ENCODE measurements at regions not wholly inside any gene's neighbourhood (a gene's known extent, or its start where the extent isn't known, plus 50 kb on each side); places are given as distances from the start of the nearest gene placed in this dataset.
A peak's percentile ranks its signal among the peaks of the same experiment; 100 is the strongest.
"Not testable (repeated sequence)": the region's sequence is repeated elsewhere in the genome, so short reads cannot be mapped to it uniquely, and the experiment has no call there.

DNA sequence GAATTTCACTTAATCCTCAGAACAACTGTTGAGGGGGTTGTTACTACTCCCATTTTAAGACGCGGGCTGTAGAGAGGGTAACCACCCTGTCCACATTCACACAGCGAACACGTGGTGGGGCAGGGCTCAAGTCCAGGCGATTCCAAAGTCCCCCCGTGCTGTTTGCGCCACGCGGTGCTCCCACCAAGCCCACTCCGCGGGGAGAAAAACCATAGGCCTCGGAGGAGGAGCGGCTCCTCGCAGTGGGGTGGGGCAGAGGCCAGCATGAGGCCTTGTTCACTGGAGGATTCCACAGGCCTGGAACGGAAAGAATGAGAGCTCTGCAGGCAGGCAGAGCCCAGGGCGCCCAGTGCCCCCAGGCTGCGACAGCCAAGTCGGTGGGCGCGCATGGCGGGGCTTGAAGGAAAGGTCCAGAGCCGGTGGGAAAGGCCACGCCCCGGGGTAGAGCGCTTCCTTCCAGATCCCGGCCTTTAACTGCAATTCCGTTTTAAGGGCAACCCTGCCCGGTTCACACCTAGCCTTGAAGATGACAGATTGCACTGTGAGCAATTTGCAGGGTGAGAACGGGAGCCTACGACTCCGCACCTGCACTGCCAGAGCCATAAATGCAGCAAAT lies 161.8 kb upstream of the TBL1XR1 start:
- no peak overlapping the region for H3K4me3 ChIP-seq (ENCODE audit: low read depth, low read length)
- TF ChIP-seq, protein P1, sequence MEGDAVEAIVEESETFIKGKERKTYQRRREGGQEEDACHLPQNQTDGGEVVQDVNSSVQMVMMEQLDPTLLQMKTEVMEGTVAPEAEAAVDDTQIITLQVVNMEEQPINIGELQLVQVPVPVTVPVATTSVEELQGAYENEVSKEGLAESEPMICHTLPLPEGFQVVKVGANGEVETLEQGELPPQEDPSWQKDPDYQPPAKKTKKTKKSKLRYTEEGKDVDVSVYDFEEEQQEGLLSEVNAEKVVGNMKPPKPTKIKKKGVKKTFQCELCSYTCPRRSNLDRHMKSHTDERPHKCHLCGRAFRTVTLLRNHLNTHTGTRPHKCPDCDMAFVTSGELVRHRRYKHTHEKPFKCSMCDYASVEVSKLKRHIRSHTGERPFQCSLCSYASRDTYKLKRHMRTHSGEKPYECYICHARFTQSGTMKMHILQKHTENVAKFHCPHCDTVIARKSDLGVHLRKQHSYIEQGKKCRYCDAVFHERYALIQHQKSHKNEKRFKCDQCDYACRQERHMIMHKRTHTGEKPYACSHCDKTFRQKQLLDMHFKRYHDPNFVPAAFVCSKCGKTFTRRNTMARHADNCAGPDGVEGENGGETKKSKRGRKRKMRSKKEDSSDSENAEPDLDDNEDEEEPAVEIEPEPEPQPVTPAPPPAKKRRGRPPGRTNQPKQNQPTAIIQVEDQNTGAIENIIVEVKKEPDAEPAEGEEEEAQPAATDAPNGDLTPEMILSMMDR (IDR thresholded peaks at IDR 0.05; ENCODE audit: low read depth, low read length) = no peak
- in situ Hi-C loops (cut with HindIII; ENCODE audit: low sequenced_read_pairs) = no loop called here
- DNase-seq (ENCODE audit: low read depth, low spot score) = peak; percentile 50

DNA sequence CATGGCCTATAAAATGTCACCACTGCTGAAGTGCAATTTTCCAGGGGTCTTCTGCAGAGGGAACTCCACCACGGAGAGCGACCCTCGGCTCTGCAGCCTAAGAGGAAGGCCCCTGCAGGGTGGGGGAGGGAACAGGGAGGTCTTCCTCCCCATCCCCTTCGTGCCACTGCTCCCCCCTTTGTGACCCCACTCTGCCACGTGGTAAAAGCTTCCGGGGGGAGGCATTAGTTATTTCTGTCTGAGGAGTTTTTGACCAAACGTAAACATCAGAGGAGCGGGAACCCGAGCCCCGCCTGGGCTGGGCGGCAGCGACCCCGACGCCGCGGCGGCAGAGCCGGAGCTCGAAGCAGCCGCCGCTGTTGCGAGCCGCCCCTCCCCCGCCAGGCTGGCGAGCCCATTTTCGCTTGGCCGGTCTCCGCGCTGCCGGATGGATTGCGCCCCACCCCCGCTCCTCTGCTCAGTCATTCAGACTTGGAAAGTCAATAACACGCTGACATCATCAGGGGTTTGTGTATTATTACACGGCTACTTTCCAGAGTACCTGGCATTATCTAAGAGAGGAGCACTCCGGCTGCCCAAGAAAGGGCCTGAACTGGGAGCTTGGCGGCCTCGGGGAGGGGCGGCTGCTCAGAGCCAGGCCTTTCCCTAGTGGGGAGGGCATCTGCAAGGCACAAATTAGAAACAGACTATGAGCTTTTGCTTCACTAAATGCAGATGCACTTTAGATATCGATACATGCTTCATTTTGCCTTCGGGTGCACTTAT lies 162.5 kb upstream of the TBL1XR1 start:
- TF ChIP-seq, protein P1 (IDR thresholded peaks at IDR 0.05; ENCODE audit: low read depth, low read length) = no peak
- peak; percentile 99 for DNase-seq (ENCODE audit: low read depth, low spot score)
- in situ Hi-C loops (cut with HindIII; ENCODE audit: low sequenced_read_pairs) = no loop called here
- H3K4me3 ChIP-seq (ENCODE audit: low read depth, low read length) = peak overlapping the region; percentile 13

DNA sequence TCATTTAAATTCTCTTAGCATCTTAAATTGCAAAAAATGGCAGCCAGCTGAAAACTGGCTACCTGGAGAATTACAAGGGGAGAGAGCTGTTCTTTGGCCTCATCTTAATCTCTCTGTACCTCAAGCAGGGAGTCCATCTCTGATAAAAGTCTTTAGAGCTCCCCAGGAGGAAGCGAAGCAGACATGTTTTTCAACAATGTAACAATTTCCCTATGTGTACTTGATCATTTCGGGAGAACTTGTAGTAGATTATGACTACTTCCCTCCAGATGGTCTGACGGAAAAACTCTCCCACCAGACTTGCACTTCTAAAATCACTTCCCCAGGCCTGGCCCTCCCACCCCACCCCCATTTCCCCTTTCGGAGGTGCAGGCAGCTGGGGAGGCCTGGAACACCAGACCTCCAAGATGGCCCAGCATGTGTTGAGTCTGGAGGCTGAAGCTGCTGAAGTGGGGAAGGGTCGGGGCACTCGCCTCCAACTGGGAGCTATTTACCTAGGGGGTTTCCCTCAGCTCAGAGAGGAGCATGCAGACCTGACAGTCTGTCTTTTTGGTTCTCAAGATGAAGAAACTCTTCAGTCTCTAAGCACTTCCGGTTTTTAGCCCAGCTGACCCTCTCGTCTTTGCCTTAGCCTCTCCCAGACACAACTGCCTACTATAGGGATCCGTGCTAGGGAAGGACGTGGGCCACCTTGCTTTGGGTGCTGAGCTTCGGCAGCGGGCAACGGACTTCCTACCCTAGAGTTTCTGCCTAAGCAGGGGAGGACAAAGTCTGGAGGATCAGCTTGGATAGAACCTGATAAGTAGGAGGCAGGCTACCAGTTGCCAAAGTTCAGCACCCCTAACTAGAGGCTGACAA lies 164.0 kb upstream of the TBL1XR1 start:
- no peak overlapping the region for H3K4me3 ChIP-seq (ENCODE audit: low read depth, low read length)
- in situ Hi-C loops (cut with HindIII; ENCODE audit: low sequenced_read_pairs) = no loop called here
- no peak for DNase-seq (ENCODE audit: low read depth, low spot score)
- TF ChIP-seq, protein P1 (IDR thresholded peaks at IDR 0.05; ENCODE audit: low read depth, low read length) = no peak

DNA sequence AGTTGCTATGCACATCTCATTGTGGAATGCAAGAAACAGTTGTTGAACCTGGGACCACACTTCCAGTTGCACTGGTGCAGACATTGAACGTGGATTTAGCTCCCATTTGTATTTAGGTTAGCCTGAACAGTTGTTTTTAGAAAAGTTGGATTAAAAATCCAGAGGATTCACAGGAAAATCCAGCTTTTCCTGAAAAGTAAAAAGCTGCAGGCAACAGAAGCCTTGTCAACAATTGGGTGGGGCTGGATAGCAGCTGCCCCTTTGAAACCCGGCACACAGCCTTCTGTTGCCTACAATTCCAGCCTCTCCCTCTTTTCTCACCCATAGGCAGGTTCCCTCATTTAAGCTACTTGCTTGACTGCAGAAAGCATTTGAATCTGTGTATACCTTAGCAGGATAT lies 165.3 kb upstream of the TBL1XR1 start:
- in situ Hi-C loops (cut with HindIII; ENCODE audit: low sequenced_read_pairs) = no loop called here

DNA sequence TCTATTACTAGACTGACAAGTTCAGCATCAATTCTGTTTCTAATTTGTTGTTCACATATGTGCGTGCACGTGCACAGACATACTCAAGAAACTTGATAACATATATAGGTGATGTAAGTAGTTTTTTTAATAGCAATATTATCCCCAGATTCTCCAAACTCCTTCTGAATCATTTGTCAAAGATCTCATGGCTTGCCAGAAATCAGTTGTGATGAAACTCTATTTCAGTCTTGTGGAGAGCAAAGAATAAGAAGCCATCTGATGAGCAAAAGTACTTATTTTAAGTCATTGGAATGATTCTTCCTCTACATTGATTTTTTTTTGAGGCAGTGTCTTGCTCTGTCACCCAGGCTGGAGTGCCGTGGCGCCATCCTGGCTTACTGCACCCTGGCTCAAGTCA lies 167.0 kb upstream of the TBL1XR1 start:
- in situ Hi-C loops (cut with HindIII; ENCODE audit: low sequenced_read_pairs) = no loop called here
- no peak overlapping the region for H3K4me3 ChIP-seq (ENCODE audit: low read depth, low read length)
- no peak for DNase-seq (ENCODE audit: low read depth, low spot score)
- TF ChIP-seq, protein P1 (IDR thresholded peaks at IDR 0.05; ENCODE audit: low read depth, low read length) = no peak

More for the DNA sequence above, 165.3 kb upstream of the TBL1XR1 start:
- TF ChIP-seq, protein P1 (IDR thresholded peaks at IDR 0.05; ENCODE audit: low read depth, low read length) = no peak
- no peak for DNase-seq (ENCODE audit: low read depth, low spot score)
- no peak overlapping the region for H3K4me3 ChIP-seq (ENCODE audit: low read depth, low read length)

DNA sequence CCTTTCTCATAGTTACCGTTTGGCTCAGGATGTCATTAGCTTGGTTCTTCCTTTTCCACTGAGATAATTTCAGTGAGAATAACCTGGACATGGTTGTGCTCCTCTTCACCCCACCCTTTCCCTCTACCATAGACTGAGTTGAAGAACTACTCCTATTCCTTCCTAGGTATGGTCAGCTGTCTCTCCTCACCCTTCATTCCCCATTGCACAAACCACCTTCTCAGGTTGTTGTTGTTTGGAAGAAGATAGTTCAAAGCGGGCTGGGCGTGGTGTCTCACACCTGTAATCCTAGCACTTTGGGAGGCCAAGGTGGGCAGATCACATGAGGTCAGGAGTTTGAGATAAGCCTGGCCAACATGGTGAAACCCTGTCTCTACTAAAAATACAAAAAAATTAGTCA lies 168.0 kb upstream of the TBL1XR1 start:
- in situ Hi-C loops (cut with HindIII; ENCODE audit: low sequenced_read_pairs); DNase-seq (ENCODE audit: low read depth, low spot score): not testable (repeated sequence)

More for the DNA sequence above, 168.0 kb upstream of the TBL1XR1 start:
- H3K4me3 ChIP-seq (ENCODE audit: low read depth, low read length) = not testable (repeated sequence)

Data from astrocyte of the spinal cord (primary cell).